ENCODE measurements at regions not wholly inside any gene's neighbourhood (a gene's known extent, or its start where the extent isn't known, plus 50 kb on each side); places are given as distances from the start of the nearest gene placed in this dataset.
"Not testable (repeated sequence)": the region's sequence is repeated elsewhere in the genome, so short reads cannot be mapped to it uniquely, and the experiment has no call there.

GRCh38 chr2:8334866-8335325 lies 347.0 kb upstream of the ID2 start:
- peak; percentile 63 for DNase-seq

DNA sequence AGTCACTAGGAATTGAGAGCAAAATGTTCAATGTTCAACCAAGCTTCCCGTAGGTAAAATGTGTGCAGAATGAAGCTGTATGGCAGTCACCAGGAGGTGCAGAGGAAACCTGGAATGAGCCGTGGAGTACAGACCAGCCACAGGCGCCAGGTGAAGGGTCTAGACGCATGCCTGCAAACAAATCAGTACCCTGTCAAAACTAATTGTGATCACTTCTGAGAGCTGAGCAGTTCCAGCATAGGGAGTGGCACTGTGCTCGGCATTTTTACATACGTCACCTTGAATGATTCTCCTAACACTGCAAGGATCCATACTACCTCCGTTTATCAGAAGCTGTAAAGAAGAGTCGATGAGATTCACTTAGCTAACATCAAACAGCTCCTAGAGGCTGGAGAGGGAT lies 346.1 kb upstream of the ID2 start:
- DNase-seq, result peak; percentile 65

DNA sequence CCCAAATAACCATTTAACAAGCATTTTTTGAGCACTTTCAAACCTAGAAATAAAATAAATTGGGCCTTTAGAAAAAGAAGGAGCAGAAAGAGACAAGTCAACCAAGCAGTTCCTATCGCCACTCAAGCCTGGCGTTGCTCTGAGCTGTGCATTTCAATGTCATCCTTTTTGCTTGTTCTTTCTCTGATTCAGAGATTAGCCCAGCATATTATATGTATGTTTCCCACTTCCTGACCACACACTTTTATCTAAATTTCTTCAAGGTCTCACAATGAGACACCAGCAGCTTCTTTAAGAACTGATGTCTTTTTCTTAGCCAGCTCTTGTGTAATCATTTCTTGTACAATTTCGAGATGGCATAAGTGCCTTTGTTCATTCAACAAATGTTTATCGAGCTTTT lies 344.5 kb upstream of the ID2 start:
- DNase-seq, result no peak

DNA sequence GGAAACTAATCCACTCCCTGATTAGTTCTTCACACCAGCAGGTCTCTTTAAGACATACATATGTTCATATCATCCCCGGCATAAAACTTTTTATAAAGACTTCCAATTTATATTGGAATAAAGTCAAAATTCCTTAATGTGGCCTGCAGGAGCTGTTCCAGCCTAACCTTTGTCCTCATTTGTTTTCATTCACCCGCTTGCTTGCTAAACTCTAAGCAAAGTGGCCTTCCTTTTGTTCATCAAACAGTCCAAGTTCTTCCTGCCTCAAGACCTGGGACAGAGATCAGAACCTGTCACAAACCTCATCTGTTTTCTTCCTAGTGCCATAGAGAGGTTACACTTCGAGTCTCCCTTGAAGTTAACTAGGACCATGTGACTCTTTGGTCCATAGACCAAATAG lies 339.4 kb upstream of the ID2 start:
- DNase-seq, result no peak

GRCh38 chr2:8343031-8343430 lies 338.8 kb upstream of the ID2 start:
- DNase-seq, result no peak

GRCh38 chr2:8344144-8345097 lies 337.4 kb upstream of the ID2 start:
- peak; percentile 61 for DNase-seq

DNA sequence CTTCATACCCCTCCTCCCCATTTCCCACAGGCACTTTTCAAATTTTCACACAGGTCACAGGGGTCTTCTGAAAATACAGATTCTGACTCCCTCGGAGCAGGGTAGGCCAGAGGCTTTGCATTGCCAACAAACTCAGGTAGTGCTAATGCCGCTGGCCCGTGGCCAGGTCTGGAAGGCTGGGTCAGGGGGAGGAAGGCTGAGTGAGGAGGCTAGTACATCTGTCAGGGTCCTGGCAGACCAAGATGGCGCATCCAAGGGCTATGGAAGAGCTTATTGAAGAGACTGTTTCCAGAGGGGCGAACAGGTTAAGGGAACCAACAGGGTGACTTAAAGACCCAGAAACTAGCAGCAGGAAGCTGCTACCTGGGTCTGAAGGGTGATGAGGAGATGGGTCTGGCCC lies 336.7 kb upstream of the ID2 start:
- no peak for DNase-seq

DNA sequence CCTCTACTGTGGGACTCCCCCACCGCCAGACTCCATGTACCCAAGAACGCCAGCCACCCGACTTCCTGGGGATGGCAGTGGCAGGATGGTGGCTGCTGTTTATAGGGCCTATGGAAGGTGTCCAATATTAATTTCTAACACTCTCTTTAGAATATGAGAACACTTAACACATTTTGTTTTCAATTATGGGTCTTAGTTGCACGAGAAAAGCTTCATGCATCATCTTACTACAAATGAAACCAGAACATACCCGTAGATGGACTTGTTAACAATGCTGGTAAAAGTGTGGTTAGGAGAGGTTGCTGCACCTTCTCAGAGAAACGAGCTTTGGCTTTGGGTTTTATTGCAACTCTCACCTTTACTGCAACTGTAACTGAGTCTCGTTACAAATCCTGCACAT lies 335.6 kb upstream of the ID2 start:
- DNase-seq, result no peak

GRCh38 chr2:8346706-8347430 lies 335.0 kb upstream of the ID2 start:
- DNase-seq, result no peak

GRCh38 chr2:8348911-8349310 lies 332.9 kb upstream of the ID2 start:
- DNase-seq, result not testable (repeated sequence)

DNA sequence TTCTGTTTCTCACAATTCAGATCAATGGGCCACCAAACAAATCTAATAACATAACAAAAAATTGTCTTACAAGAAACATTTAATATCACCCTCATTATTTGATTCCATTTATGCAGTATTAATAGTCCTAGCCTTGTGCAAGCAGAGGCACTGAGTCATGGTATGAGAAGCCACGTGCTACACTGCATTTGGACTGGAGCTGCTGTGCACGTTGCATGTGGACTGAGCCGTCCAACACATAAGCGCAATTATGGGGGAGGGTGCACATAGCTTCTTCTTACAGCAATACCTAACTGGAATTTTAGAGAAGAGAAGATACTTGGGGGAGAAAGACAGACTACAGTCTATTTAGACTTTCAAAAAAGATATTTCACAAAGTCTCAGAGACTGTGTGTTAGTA lies 329.6 kb upstream of the ID2 start:
- DNase-seq, result no peak

- DNase-seq, result no peak
Measured at GRCh38 chr2:8352989-8353388, 328.9 kb upstream of the ID2 start.

DNA sequence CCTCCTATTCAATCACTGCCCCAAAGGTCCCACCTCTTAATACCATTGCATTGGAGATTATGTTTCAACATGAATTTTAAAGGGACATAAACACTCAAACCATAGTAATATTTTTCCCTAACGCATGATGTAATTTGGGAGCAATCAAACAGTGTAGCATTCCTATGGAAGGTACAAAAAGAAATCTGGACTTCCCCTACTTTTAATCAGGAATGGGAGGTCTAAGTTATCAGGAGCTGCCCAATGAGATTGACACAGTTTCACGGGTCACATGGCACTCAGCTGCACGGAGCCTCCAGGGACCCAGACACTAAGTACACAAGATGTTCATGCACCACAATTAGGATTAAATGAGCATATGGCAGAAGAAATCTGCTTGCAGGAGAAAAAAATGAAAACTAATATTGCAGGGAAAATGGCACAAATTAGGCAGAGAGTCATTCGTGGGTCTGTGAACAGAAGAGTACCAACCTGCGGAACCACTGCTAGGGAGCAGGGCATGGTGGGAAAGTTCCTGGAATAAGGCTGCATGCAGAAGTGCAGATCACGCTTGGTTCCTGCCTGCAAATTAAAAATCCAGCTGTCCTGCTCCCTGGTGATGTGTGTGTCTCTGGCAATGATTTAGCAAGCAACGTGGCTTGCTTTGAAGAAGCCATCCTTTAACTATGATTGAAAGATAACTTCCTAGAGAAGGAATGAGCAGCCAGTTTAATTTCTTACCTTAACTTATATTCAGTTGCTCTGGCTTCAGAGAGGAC lies 326.6 kb upstream of the ID2 start:
- peak; percentile 50 for DNase-seq

DNA sequence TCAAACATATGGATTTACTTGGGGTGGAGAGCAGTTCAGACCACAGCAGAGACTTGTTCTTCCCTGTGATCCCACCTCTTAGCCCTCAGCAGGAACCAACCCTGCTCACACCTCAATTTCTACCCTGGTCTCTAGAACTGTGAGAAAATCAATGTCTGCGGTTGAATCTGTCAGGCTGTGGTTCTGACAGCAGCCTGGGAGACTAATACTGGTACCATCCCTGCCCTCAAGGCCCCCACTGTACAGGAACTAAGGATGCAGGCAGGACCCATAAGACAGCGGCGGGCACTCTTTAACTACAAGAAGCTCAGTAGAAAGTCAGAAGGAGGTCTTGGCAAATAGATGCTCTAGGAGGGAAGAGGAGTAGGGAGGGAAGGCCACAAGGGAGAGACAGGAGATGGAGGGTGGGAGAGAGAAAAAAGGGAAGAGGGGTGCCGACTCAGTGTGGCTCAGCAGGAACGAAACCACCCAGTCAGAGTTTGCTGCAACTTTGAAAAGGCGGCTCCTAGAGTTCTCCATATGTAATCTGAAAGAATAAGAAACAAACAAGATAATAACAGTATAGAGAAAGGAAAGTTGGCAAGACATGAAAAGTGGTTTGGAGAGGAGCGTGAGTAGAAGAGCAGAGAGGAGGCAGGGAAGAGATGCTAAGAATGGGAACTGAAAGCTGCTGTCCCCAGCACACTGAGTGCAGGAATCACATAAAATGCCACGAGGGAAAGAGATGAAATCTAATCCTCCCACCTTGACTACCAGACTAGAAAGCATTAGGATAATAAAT lies 323.9 kb upstream of the ID2 start:
- DNase-seq, result no peak

GRCh38 chr2:8361930-8362329 lies 319.9 kb upstream of the ID2 start:
- DNase-seq, result no peak

- DNase-seq, result no peak
Measured at GRCh38 chr2:8363161-8363560, 318.7 kb upstream of the ID2 start.

DNA sequence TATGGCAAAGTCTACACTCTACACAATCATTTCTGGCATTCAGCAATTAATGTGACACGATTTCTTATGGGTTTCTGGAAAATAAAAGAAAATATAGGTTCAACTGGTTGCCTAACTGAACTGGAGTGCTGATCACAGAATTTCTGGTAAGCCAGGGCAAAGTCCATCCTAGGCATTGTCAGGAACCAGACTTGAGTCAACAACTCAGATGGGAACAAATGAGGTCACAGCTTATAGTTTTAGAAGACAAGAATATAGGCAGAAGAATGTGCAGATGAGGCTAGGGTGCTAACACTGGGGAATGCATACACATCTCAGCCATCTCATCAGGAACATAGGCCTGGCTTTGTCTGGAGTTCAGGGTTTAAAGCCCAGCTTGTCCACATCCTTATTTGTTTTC lies 317.2 kb upstream of the ID2 start:
- no peak for DNase-seq

- no peak for DNase-seq
Measured at GRCh38 chr2:8365331-8365910, 316.4 kb upstream of the ID2 start.

GRCh38 chr2:8367833-8368232 lies 314.0 kb upstream of the ID2 start:
- no peak for DNase-seq

GRCh38 chr2:8368463-8368862 lies 313.4 kb upstream of the ID2 start:
- no peak for DNase-seq

GRCh38 chr2:8369522-8369921 lies 312.3 kb upstream of the ID2 start:
- no peak for DNase-seq

- DNase-seq, result no peak
Measured at GRCh38 chr2:8370258-8370802, 311.5 kb upstream of the ID2 start.
